Small intestine (tissue), 7 donors: ENCODE measurements at regions not wholly inside any gene's neighbourhood (a gene's known extent, or its start where the extent isn't known, plus 50 kb on each side); places are given as distances from the start of the nearest gene placed in this dataset.
A peak's percentile ranks its signal among the peaks of the same experiment; 100 is the strongest.

Experiments
- DNase-seq, 2 donors: peaks; one replicate each; pipeline versions ENCODE4 v3.0.0 to v3.0.0-alpha.2; 2013
- FAIRE-seq: peaks from 2 replicates; lab custom pipeline; 2012; peaks lifted over from hg19 to GRCh38; lab: Jason Lieb, UNC
- H3K27ac ChIP-seq, 3 donors: one replicate each; pipeline ENCODE4 v1.5.1; 2013; ENCODE audit warnings: low read length in 2 of 3, mild to moderate bottlenecking in 2 of 3, control low read depth in 1 of 3, inconsistent platforms in 1 of 3, low read depth in 1 of 3, moderate library complexity in 1 of 3
- H3K27me3 ChIP-seq, 3 donors: one replicate each; pipeline ENCODE4 v1.6.1; 2013; ENCODE audit warnings: low read length in 3 of 3, inconsistent platforms in 1 of 3; ENCODE audit not compliant: control insufficient read depth in 3 of 3, insufficient read depth in 3 of 3
- H3K36me3 ChIP-seq, 3 donors: one replicate each; pipeline ENCODE4 v1.6.1; 2013; ENCODE audit warnings: low read length in 3 of 3, inconsistent platforms in 1 of 3, low read depth in 1 of 3, mild to moderate bottlenecking in 1 of 3, moderate library complexity in 1 of 3; ENCODE audit not compliant: control insufficient read depth in 3 of 3, insufficient read depth in 2 of 3
- H3K4me1 ChIP-seq, 3 donors: one replicate each; pipeline ENCODE4 v1.6.1; 2013; ENCODE audit warnings: low read length in 2 of 3, inconsistent platforms in 1 of 3, low read depth in 1 of 3, mild to moderate bottlenecking in 1 of 3, moderate library complexity in 1 of 3; ENCODE audit not compliant: control insufficient read depth in 3 of 3, insufficient read depth in 2 of 3
- H3K4me3 ChIP-seq, 3 donors: one replicate each; pipeline ENCODE4 v1.5.1; 2013; ENCODE audit warnings: low read length in 3 of 3, control low read depth in 1 of 3, inconsistent platforms in 1 of 3, low read depth in 1 of 3, mild to moderate bottlenecking in 1 of 3, moderate library complexity in 1 of 3
- H3K9me3 ChIP-seq, 2 donors: one replicate each; pipeline ENCODE4 v1.6.1; 2013; ENCODE audit warnings: low read depth in 1 of 2, low read length in 1 of 2; ENCODE audit not compliant: control insufficient read depth in 2 of 2, insufficient read depth in 1 of 2
- WGBS, 3 donors: extraction: QIAGEN DNeasy Blood & Tissue Kit; methylation state at CpG; one replicate each; pipeline ENCODE4 v1.1.7; 2013; 5-methylcytosine and 5-hydroxymethylcytosine counted together
- donor health status: healthy with polysubstance abuse.
- donor health status: control.
- donor health status: control.
- donor health status: Bipolar disorder and iron deficiency.
- donor health status: healthy.

- Histone ChIP-seq H3K27ac (peak overlapping the region in 1 of 3 donors; percentile 64), H3K9me3 (no peaks in the 10 kb centered on the region), H3K4me1 (no peaks in the 10 kb centered on the region), H3K4me3 (no peak overlapping the region), H3K27me3 (no peaks in the 10 kb centered on the region), H3K36me3 (no peaks in the 10 kb centered on the region)
- WGBS, 3 donors, result 70 to 76% (median 74%) methylated on average over 8 of the region's 8 CpGs
- DNase-seq (no peak), FAIRE-seq (no peak)
Observed at GRCh38 chr15:95279277-95280019, 1048.1 kb downstream of the MCTP2 start.

DNA sequence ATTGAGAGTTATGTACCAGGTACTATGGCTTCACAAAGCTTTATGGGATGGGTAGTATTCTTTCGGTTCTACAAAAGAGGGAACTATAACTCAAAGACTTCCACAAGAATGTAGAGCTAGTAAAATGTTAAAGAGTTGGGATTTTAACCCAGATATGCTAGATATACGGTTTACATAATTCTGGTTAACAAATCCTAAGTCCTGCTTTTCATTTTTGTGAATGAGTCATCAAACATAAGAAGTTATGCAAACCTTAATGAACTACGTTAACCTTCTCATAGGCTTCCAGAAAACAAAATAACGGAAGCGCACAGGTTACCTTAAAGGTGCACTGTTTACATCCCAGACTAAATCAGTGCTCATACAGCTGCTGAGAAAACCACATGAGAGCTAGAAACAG, 1049.3 kb downstream of the MCTP2 start:
- Histone ChIP-seq H3K4me1 (no peaks in the 10 kb centered on the region), H3K27ac (no peak overlapping the region), H3K36me3 (no peaks in the 10 kb centered on the region), H3K4me3 (no peak overlapping the region), H3K27me3 (no peaks in the 10 kb centered on the region), H3K9me3 (no peaks in the 10 kb centered on the region)
- DNase-seq (no peak), FAIRE-seq (no peak)
- 79 to 82% (median 81%) methylated on average over 5 of the region's 5 CpGs for WGBS, 3 donors

DNA sequence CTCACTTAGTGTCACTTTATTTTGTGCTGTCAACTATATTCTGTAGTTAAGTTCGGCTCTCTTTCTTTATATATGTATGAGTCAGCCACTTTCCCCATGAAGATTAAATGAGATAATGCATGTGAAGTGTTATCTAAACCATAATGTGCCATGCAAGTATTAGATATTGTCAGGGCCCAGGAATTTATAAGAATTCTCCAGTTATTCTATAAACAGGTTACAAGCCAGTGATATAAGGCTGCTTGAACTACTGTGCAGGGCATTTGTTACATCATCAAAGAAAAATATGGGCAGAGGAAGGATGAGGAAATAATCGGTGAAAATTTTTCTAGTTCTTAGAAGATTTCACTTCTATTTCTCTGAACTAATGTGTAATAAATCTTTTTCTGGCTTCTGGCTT, 1049.0 kb upstream of the NR2F2 start:
- FAIRE-seq, result no peak
- H3K9me3 ChIP-seq, result no peaks in the 10 kb centered on the region
- H3K4me3 ChIP-seq, result no peak overlapping the region
- 72 to 79% (median 74%) methylated on average over 2 of the region's 2 CpGs for WGBS, 3 donors
- no peaks in the 10 kb centered on the region for H3K27me3 ChIP-seq
- DNase-seq, result no peak
- no peak overlapping the region for H3K27ac ChIP-seq
- H3K4me1 ChIP-seq, result no peaks in the 10 kb centered on the region
- no peaks in the 10 kb centered on the region for H3K36me3 ChIP-seq

DNA sequence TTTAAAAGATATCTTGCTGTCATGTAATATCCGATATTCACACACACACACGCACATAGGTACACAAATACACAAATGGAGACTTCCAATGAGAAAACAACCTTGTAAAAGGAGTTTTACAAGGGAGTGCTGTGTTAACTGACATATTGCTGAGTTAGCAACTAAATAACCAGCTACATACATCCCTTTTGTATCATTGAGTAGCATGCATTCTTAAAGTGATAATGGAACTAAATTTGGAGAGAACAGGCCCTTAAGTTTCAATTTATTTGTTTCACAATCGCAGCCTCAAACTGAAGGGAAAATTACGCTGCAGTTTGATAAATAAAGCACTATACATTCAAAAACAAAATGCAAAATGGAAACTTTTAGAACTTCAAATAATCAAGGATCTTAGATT, 1046.0 kb upstream of the NR2F2 start:
- Histone ChIP-seq H3K36me3 (no peaks in the 10 kb centered on the region), H3K4me3 (no peak overlapping the region), H3K27me3 (peaks cover 0 to 2% (median 0%) of the 10 kb centered on the region in 3 donors), H3K27ac (no peak overlapping the region), H3K9me3 (no peaks in the 10 kb centered on the region), H3K4me1 (no peaks in the 10 kb centered on the region)
- WGBS, 3 donors, result 80 to 87% (median 86%) methylated on average over 4 of the region's 4 CpGs
- DNase-seq (no peak), FAIRE-seq (no peak)

GRCh38 chr15:95284933-95285421, 1045.5 kb upstream of the NR2F2 start:
- H3K9me3 ChIP-seq, result no peaks in the 10 kb centered on the region
- no peak overlapping the region for H3K27ac ChIP-seq
- no peaks in the 10 kb centered on the region for H3K36me3 ChIP-seq
- WGBS, 3 donors, result 11 to 36% (median 15%) methylated on average over 3 of the region's 3 CpGs
- DNase-seq, result no peak
- peaks cover 0 to 2% (median 0%) of the 10 kb centered on the region in 3 donors for H3K27me3 ChIP-seq
- H3K4me1 ChIP-seq, result no peaks in the 10 kb centered on the region
- H3K4me3 ChIP-seq, result no peak overlapping the region
- FAIRE-seq, result no peak

GRCh38 chr15:95286352-95286880, 1044.1 kb upstream of the NR2F2 start:
- no peak for FAIRE-seq
- no peak overlapping the region for H3K4me3 ChIP-seq
- no peaks in the 10 kb centered on the region for H3K36me3 ChIP-seq
- no peak for DNase-seq
- peak overlapping the region in 1 of 3 donors; percentile 71 for H3K27ac ChIP-seq
- 53 to 71% (median 65%) methylated on average over 10 of the region's 10 CpGs for WGBS, 3 donors
- H3K4me1 ChIP-seq, result no peaks in the 10 kb centered on the region
- H3K9me3 ChIP-seq, result no peaks in the 10 kb centered on the region
- peaks cover 0 to 2% (median 0%) of the 10 kb centered on the region in 3 donors for H3K27me3 ChIP-seq

GRCh38 chr15:95287720-95288103, 1042.8 kb upstream of the NR2F2 start:
- no peak overlapping the region for H3K4me3 ChIP-seq
- DNase-seq (no peak), FAIRE-seq (no peak)
- peaks cover 0 to 2% (median 0%) of the 10 kb centered on the region in 3 donors for H3K27me3 ChIP-seq
- H3K36me3 ChIP-seq, result no peaks in the 10 kb centered on the region
- peak overlapping the region in 1 of 3 donors; percentile 71 for H3K27ac ChIP-seq
- H3K9me3 ChIP-seq, result no peaks in the 10 kb centered on the region
- H3K4me1 ChIP-seq, result no peaks in the 10 kb centered on the region
- 57 to 87% (median 79%) methylated on average over 8 to 9 of the region's 9 CpGs for WGBS, 3 donors

DNA sequence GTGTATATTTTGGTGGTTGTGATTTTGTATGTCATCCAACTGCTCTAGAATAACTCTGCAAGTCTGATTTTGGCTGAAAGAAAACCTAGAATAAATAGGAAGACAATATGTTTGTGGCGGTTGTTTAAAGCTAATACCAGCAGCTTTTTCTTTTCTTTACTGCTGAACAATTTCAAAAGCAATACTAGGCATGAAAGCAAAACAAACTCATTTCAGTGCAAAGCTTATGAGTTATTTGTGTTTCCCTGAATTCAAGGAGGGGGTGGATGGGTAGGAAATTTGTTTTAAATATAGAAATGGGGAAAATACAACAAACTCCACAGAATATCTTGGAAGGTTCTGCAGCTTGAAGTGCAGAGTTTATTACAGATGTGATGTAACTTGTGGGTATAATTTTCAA, 1041.9 kb upstream of the NR2F2 start:
- H3K27me3 ChIP-seq, result peaks cover 0 to 2% (median 0%) of the 10 kb centered on the region in 3 donors
- 73 to 84% (median 77%) methylated on average over 1 of the region's 1 CpG for WGBS, 3 donors
- no peaks in the 10 kb centered on the region for H3K9me3 ChIP-seq
- no peak overlapping the region for H3K4me3 ChIP-seq
- no peaks in the 10 kb centered on the region for H3K36me3 ChIP-seq
- DNase-seq (no peak), FAIRE-seq (no peak)
- no peaks in the 10 kb centered on the region for H3K4me1 ChIP-seq
- no peak overlapping the region for H3K27ac ChIP-seq
